PC-9 (cell line): ENCODE measurements at regions not wholly inside any gene's neighbourhood (a gene's known extent, or its start where the extent isn't known, plus 50 kb on each side); places are given as distances from the start of the nearest gene placed in this dataset.

ENCODE experiments used
- CTCF ChIP-seq: fragments of 200-600 bp; sonication (generic); conservative IDR thresholded peaks from 2 replicates; pipeline ENCODE4 v1.6.1; 2017; ENCODE audit warnings: mixed run types, antibody characterized with exemption, mild to moderate bottlenecking, moderate library complexity
- EZH2 ChIP-seq: fragments of 200-600 bp; sonication (generic); IDR thresholded peaks from 2 replicates; pipeline ENCODE4 v1.8.0; 2017; ENCODE audit warnings: antibody characterized with exemption, low read depth

GRCh38 chr6:115120391-115120790 lies 777.6 kb upstream of the HS3ST5 start:
- no peak for TF ChIP-seq CTCF
- TF ChIP-seq EZH2: no peak
